ENCODE measurements at regions not wholly inside any gene's neighbourhood (a gene's known extent, or its start where the extent isn't known, plus 50 kb on each side); places are given as distances from the start of the nearest gene placed in this dataset.

DNA sequence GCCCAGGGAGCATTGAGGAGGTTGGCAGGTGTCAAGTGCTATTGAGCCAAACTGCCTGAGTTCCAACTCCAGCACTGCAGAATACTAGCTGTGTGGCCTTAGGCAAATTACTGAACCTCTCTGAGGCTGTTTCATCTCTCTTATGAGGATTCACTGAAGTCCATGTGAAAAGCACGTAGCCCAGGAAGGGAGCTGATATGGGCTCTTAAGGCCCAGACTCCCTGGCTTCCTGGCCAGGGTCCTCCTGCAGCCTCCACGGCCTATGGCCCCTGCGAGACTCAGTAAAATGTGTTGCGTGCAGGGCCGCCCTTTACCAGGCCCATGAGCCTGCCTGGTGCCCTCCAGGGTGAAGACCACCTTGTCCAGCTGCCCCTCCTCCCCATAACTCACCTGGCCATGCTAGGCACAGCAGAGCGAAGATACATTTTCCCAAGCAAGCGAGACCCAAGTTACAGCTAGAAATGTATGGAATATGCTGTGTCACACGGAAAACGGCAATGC, 133.7 kb upstream of the TNRC6C start:
- no peaks in the 10 kb centered on the region for H3K36me3 ChIP-seq (ENCODE audit: low read length)
- no peaks in the 10 kb centered on the region for H3K9me2 ChIP-seq (replicated peaks; ENCODE audit: insufficient read depth, low read length)
- no peak overlapping the region for H3K27ac ChIP-seq (ENCODE audit: low read depth, low read length)
- H3K4me3 ChIP-seq (ENCODE audit: insufficient read depth, low read length, poor library complexity, severe bottlenecking), result no peak overlapping the region
- no peaks in the 10 kb centered on the region for H3K27me3 ChIP-seq (ENCODE audit: low read length)
- H2AFZ ChIP-seq (ENCODE audit: low read depth, low read length, severe bottlenecking), result no peak overlapping the region
- no peak overlapping the region for H3K4me2 ChIP-seq (ENCODE audit: low read depth, low read length, poor library complexity, severe bottlenecking)
- TF ChIP-seq, protein P1, sequence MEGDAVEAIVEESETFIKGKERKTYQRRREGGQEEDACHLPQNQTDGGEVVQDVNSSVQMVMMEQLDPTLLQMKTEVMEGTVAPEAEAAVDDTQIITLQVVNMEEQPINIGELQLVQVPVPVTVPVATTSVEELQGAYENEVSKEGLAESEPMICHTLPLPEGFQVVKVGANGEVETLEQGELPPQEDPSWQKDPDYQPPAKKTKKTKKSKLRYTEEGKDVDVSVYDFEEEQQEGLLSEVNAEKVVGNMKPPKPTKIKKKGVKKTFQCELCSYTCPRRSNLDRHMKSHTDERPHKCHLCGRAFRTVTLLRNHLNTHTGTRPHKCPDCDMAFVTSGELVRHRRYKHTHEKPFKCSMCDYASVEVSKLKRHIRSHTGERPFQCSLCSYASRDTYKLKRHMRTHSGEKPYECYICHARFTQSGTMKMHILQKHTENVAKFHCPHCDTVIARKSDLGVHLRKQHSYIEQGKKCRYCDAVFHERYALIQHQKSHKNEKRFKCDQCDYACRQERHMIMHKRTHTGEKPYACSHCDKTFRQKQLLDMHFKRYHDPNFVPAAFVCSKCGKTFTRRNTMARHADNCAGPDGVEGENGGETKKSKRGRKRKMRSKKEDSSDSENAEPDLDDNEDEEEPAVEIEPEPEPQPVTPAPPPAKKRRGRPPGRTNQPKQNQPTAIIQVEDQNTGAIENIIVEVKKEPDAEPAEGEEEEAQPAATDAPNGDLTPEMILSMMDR (IDR thresholded peaks at IDR 0.05; ENCODE audit: insufficient read depth, low read length, poor library complexity, severe bottlenecking), result no peak
- no peak for TF ChIP-seq EZH2phosphoT487 (conservative IDR thresholded peaks at IDR 0.05; ENCODE audit: low read length)
- H3K9ac ChIP-seq (ENCODE audit: low read length), result no peak overlapping the region
- H4K20me1 ChIP-seq (ENCODE audit: low read depth, low read length), result no peaks in the 10 kb centered on the region
- H3K9me3 ChIP-seq (ENCODE audit: insufficient read depth, low read length), result no peaks in the 10 kb centered on the region
- no peaks in the 10 kb centered on the region for H3K79me2 ChIP-seq (ENCODE audit: insufficient read depth, low read length)
- no peaks in the 10 kb centered on the region for H3F3A ChIP-seq (ENCODE audit: insufficient read depth)

DNA sequence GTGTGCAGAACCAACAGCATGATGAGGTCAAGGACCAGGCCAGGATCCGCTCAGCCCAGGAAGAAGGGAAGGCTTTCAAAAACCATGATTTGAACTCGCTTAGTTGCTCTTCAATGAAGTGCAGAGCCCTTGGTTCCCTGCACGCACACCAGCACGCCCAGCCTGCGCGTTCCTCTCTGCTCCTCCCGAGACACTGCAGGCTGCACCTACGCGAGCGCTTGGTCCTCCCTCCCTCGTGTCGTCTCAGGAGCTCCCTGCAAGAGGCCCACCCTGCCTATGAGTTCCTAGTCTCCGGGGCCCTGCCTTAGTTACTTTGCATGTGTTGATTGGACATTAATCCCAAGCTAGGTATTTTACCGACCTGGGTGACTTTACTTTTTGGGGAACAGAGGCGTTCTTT, 132.9 kb upstream of the TNRC6C start:
- Histone ChIP-seq H3K9ac (ENCODE audit: low read length) (no peak overlapping the region), H3K27ac (ENCODE audit: low read depth, low read length) (no peak overlapping the region), H3K27me3 (ENCODE audit: low read length) (no peaks in the 10 kb centered on the region), H2AFZ (ENCODE audit: low read depth, low read length, severe bottlenecking) (no peak overlapping the region), H3K4me2 (ENCODE audit: low read depth, low read length, poor library complexity, severe bottlenecking) (no peak overlapping the region), H3K79me2 (ENCODE audit: insufficient read depth, low read length) (no peaks in the 10 kb centered on the region), H3F3A (ENCODE audit: insufficient read depth) (no peaks in the 10 kb centered on the region), H3K9me2 (replicated peaks; ENCODE audit: insufficient read depth, low read length) (no peaks in the 10 kb centered on the region), H3K36me3 (ENCODE audit: low read length) (no peaks in the 10 kb centered on the region), H4K20me1 (ENCODE audit: low read depth, low read length) (no peaks in the 10 kb centered on the region), H3K4me3 (ENCODE audit: insufficient read depth, low read length, poor library complexity, severe bottlenecking) (no peak overlapping the region), H3K9me3 (ENCODE audit: insufficient read depth, low read length) (no peaks in the 10 kb centered on the region)
- TF ChIP-seq EZH2phosphoT487 (conservative IDR thresholded peaks at IDR 0.05; ENCODE audit: low read length), result no peak
- TF ChIP-seq, protein P1 (IDR thresholded peaks at IDR 0.05; ENCODE audit: insufficient read depth, low read length, poor library complexity, severe bottlenecking), result no peak

DNA sequence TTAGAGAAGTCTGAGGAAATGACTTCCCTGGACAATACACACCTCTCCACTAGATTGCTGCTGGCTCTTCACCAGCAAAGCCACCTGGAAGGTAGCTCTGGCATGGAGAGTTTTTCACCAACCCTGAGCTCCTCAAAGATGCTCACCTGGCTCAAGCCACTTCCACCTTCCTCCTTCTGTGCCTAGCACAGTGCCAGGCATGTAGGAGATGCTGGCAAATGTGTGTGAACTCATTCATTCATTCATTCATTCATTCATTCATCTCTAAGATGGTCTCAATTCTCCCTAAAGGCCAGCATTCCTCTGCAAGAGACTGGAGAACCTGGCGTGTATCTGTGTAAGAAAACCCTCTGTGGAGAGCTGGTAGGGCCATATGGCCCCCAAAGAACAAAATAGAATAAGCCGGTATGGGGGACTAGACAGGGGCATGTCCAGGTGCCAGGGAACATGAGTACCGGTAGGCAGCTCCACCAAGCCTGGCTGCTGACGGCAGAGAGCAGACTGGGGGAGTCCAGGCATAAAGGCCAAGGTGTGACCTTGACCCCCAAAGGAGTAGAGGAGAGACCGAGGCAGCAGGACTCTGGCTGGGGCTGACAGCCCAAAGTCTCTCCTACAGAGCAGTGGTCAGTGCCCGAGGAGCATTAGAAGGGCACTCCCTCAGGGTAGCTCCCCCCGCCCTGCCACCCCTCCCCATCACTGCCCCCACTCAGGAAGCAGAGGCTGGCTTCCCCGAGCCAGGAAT, 132.2 kb upstream of the TNRC6C start:
- Histone ChIP-seq H3K27me3 (ENCODE audit: low read length) (no peaks in the 10 kb centered on the region), H3K9me2 (replicated peaks; ENCODE audit: insufficient read depth, low read length) (no peaks in the 10 kb centered on the region), H3K27ac (ENCODE audit: low read depth, low read length) (no peak overlapping the region), H3K4me2 (ENCODE audit: low read depth, low read length, poor library complexity, severe bottlenecking) (no peak overlapping the region), H3F3A (ENCODE audit: insufficient read depth) (no peaks in the 10 kb centered on the region), H4K20me1 (ENCODE audit: low read depth, low read length) (no peaks in the 10 kb centered on the region), H3K4me3 (ENCODE audit: insufficient read depth, low read length, poor library complexity, severe bottlenecking) (no peak overlapping the region), H2AFZ (ENCODE audit: low read depth, low read length, severe bottlenecking) (no peak overlapping the region), H3K36me3 (ENCODE audit: low read length) (no peaks in the 10 kb centered on the region), H3K9ac (ENCODE audit: low read length) (no peak overlapping the region), H3K79me2 (ENCODE audit: insufficient read depth, low read length) (no peaks in the 10 kb centered on the region), H3K9me3 (ENCODE audit: insufficient read depth, low read length) (no peaks in the 10 kb centered on the region)
- TF ChIP-seq, protein P1 (IDR thresholded peaks at IDR 0.05; ENCODE audit: insufficient read depth, low read length, poor library complexity, severe bottlenecking), result no peak
- no peak for TF ChIP-seq EZH2phosphoT487 (conservative IDR thresholded peaks at IDR 0.05; ENCODE audit: low read length)
